ENCODE measurements at regions not wholly inside any gene's neighbourhood (a gene's known extent, or its start where the extent isn't known, plus 50 kb on each side); places are given as distances from the start of the nearest gene placed in this dataset.
"Not testable (repeated sequence)": the region's sequence is repeated elsewhere in the genome, so short reads cannot be mapped to it uniquely, and the experiment has no call there.

DNA sequence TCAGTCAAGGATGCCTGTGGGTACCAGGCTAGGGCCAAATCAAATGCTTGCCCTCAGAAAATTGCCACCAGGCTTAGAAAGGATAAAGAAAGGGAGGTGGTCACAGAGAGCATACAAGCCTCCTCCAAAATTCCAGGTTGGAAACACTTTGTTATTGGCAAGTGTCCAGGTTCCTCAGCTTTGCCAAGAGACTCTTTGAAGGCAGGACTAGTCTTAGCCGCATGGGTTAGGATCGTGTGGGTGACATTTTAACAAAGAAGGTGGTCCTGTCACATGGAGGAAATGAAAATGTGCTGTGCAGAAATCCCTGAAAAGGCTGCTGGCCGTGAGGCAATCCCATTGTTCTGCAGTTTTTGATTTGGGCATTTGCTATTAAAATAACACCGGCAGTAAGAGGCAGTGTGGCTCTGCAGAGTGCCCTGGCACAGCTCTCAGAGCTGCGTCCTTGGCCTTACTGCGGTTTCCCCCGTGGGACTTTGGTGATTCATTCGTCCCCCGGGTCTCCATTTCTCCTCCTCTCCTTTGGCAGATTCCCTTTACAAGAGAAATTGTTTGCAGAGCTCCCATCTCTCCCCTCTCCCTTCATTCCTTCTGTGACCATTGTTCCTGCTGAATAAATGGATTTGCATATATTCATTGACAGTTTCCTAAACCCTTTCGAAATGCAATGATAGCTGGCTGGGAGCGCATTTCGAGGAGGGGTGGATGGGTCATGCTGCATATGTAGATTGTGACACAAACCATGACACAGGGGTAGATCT is 187.3 kb downstream of the VAPA start:
- no peaks in the 10 kb centered on the region for H4K20me1 ChIP-seq (ENCODE audit: insufficient read depth)
- H3K4me2 ChIP-seq (ENCODE audit: low read length): no peak overlapping the region
- H3K27me3 ChIP-seq (ENCODE audit: insufficient read depth, low read depth, low read length): peaks cover 8% of the 10 kb centered on the region
- TF ChIP-seq TAF1 (IDR thresholded peaks at IDR 0.05; ENCODE audit: low read depth): no peak
- no peak for TF ChIP-seq EP300 (conservative IDR thresholded peaks at IDR 0.05; ENCODE audit: poor library complexity, severe bottlenecking)
- no peak for TF ChIP-seq EZH2 (IDR thresholded peaks at IDR 0.05; ENCODE audit: borderline replicate concordance, insufficient read depth, low read length, poor library complexity, severe bottlenecking)
- no peak for TF ChIP-seq SMC3 (conservative IDR thresholded peaks at IDR 0.05; ENCODE audit: poor library complexity)
- TF ChIP-seq POLR2AphosphoS5 (IDR thresholded peaks at IDR 0.05): no peak
- TF ChIP-seq, protein P1, sequence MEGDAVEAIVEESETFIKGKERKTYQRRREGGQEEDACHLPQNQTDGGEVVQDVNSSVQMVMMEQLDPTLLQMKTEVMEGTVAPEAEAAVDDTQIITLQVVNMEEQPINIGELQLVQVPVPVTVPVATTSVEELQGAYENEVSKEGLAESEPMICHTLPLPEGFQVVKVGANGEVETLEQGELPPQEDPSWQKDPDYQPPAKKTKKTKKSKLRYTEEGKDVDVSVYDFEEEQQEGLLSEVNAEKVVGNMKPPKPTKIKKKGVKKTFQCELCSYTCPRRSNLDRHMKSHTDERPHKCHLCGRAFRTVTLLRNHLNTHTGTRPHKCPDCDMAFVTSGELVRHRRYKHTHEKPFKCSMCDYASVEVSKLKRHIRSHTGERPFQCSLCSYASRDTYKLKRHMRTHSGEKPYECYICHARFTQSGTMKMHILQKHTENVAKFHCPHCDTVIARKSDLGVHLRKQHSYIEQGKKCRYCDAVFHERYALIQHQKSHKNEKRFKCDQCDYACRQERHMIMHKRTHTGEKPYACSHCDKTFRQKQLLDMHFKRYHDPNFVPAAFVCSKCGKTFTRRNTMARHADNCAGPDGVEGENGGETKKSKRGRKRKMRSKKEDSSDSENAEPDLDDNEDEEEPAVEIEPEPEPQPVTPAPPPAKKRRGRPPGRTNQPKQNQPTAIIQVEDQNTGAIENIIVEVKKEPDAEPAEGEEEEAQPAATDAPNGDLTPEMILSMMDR (IDR thresholded peaks at IDR 0.05; ENCODE audit: poor library complexity, severe bottlenecking): no peak
- no peak for TF ChIP-seq RAD21 (conservative IDR thresholded peaks at IDR 0.05)
- TF ChIP-seq, protein P2, sequence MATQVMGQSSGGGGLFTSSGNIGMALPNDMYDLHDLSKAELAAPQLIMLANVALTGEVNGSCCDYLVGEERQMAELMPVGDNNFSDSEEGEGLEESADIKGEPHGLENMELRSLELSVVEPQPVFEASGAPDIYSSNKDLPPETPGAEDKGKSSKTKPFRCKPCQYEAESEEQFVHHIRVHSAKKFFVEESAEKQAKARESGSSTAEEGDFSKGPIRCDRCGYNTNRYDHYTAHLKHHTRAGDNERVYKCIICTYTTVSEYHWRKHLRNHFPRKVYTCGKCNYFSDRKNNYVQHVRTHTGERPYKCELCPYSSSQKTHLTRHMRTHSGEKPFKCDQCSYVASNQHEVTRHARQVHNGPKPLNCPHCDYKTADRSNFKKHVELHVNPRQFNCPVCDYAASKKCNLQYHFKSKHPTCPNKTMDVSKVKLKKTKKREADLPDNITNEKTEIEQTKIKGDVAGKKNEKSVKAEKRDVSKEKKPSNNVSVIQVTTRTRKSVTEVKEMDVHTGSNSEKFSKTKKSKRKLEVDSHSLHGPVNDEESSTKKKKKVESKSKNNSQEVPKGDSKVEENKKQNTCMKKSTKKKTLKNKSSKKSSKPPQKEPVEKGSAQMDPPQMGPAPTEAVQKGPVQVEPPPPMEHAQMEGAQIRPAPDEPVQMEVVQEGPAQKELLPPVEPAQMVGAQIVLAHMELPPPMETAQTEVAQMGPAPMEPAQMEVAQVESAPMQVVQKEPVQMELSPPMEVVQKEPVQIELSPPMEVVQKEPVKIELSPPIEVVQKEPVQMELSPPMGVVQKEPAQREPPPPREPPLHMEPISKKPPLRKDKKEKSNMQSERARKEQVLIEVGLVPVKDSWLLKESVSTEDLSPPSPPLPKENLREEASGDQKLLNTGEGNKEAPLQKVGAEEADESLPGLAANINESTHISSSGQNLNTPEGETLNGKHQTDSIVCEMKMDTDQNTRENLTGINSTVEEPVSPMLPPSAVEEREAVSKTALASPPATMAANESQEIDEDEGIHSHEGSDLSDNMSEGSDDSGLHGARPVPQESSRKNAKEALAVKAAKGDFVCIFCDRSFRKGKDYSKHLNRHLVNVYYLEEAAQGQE (IDR thresholded peaks at IDR 0.05; ENCODE audit: borderline replicate concordance): no peak
- no peak for TF ChIP-seq MXI1 (conservative IDR thresholded peaks at IDR 0.05; ENCODE audit: poor library complexity, severe bottlenecking)
- no peak overlapping the region for H2AFZ ChIP-seq (ENCODE audit: low read depth, low read length)
- no peaks in the 10 kb centered on the region for H3K9me2 ChIP-seq (ENCODE audit: insufficient read depth, low read length)
- no peak overlapping the region for H3K4me3 ChIP-seq (ENCODE audit: low read length)
- H3K27ac ChIP-seq (ENCODE audit: low read length): no peak overlapping the region
- no peaks in the 10 kb centered on the region for H3K79me2 ChIP-seq (replicated peaks; ENCODE audit: insufficient read depth, low read length)
- no peaks in the 10 kb centered on the region for H3K9me3 ChIP-seq (ENCODE audit: low read length)
- H3K36me3 ChIP-seq (ENCODE audit: insufficient read depth, low read length): no peaks in the 10 kb centered on the region
- no peak overlapping the region for H3K9ac ChIP-seq (ENCODE audit: low read length)
- no peaks in the 10 kb centered on the region for H3F3A ChIP-seq (ENCODE audit: insufficient read depth, low read length, poor library complexity, severe bottlenecking)

DNA sequence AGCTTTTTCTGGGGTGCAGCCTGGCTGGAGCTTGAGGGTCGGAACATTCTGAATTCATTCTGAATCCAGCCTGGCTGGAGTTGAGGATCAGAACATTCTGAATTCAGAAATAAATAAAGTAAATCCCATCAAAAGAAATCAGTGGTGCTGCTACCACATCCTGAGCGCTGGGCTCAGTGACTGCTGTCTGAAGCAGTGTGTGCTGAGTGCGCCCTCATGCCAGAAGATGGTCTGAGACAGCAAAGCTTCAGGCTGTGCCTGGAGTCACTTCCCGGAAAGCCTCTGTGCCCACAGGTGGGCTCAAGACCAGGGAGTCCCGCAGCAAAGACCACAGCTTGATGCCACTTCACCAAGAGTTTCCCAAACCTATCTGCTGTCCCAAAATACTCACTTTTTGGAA is 187.9 kb downstream of the VAPA start:
- H2AFZ ChIP-seq (ENCODE audit: low read depth, low read length): no peak overlapping the region
- H3K36me3 ChIP-seq (ENCODE audit: insufficient read depth, low read length): no peaks in the 10 kb centered on the region
- H3K27me3 ChIP-seq (ENCODE audit: insufficient read depth, low read depth, low read length): peaks cover 8% of the 10 kb centered on the region
- no peaks in the 10 kb centered on the region for H3K79me2 ChIP-seq (replicated peaks; ENCODE audit: insufficient read depth, low read length)
- H3K4me2 ChIP-seq (ENCODE audit: low read length): no peak overlapping the region
- H3K9ac ChIP-seq (ENCODE audit: low read length): no peak overlapping the region
- H3K27ac ChIP-seq (ENCODE audit: low read length): no peak overlapping the region
- no peaks in the 10 kb centered on the region for H3K9me2 ChIP-seq (ENCODE audit: insufficient read depth, low read length)
- no peaks in the 10 kb centered on the region for H4K20me1 ChIP-seq (ENCODE audit: insufficient read depth)
- TF ChIP-seq EZH2 (IDR thresholded peaks at IDR 0.05; ENCODE audit: borderline replicate concordance, insufficient read depth, low read length, poor library complexity, severe bottlenecking) (no peak), TAF1 (IDR thresholded peaks at IDR 0.05; ENCODE audit: low read depth) (no peak), SMC3 (conservative IDR thresholded peaks at IDR 0.05; ENCODE audit: poor library complexity) (no peak), MXI1 (conservative IDR thresholded peaks at IDR 0.05; ENCODE audit: poor library complexity, severe bottlenecking) (no peak), POLR2AphosphoS5 (IDR thresholded peaks at IDR 0.05) (no peak), EP300 (conservative IDR thresholded peaks at IDR 0.05; ENCODE audit: poor library complexity, severe bottlenecking) (no peak), RAD21 (conservative IDR thresholded peaks at IDR 0.05) (no peak)
- TF ChIP-seq, protein P1 (IDR thresholded peaks at IDR 0.05; ENCODE audit: poor library complexity, severe bottlenecking): no peak
- TF ChIP-seq, protein P2 (IDR thresholded peaks at IDR 0.05; ENCODE audit: borderline replicate concordance): no peak
- H3K9me3 ChIP-seq (ENCODE audit: low read length): no peaks in the 10 kb centered on the region
- no peak overlapping the region for H3K4me3 ChIP-seq (ENCODE audit: low read length)
- H3F3A ChIP-seq (ENCODE audit: insufficient read depth, low read length, poor library complexity, severe bottlenecking): no peaks in the 10 kb centered on the region

DNA sequence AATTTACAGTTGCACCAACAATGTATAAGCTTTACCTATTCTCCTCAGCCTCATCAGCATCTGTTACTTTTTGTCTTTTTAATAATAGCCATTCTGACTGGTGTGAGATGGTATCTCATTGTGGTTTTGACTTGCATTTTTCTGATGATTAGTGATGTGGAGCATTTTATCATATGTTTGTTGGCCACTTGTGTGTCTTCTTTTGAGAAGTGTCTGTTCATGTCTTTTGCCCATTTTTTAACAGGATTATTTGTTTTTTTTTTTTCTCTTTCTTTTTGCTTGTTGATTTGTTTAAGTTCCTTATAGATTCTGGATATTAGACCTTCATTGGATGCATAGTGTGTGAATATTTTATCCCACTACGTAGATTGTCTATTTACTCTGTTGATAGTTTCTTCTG is 191.3 kb downstream of the VAPA start:
- not testable (repeated sequence) for H3K4me3 ChIP-seq (ENCODE audit: low read length); H3K9ac ChIP-seq (ENCODE audit: low read length); H3K79me2 ChIP-seq (replicated peaks; ENCODE audit: insufficient read depth, low read length); H2AFZ ChIP-seq (ENCODE audit: low read depth, low read length); H4K20me1 ChIP-seq (ENCODE audit: insufficient read depth); H3F3A ChIP-seq (ENCODE audit: insufficient read depth, low read length, poor library complexity, severe bottlenecking); H3K4me2 ChIP-seq (ENCODE audit: low read length); H3K27me3 ChIP-seq (ENCODE audit: insufficient read depth, low read depth, low read length); H3K36me3 ChIP-seq (ENCODE audit: insufficient read depth, low read length); H3K9me2 ChIP-seq (ENCODE audit: insufficient read depth, low read length); H3K27ac ChIP-seq (ENCODE audit: low read length); H3K9me3 ChIP-seq (ENCODE audit: low read length)
